CD1c-positive myeloid dendritic cell (primary cell): ENCODE measurements at regions not wholly inside any gene's neighbourhood (a gene's known extent, or its start where the extent isn't known, plus 50 kb on each side); places are given as distances from the start of the nearest gene placed in this dataset.
"Not testable (repeated sequence)": the region's sequence is repeated elsewhere in the genome, so short reads cannot be mapped to it uniquely, and the experiment has no call there.

Source experiments
- DNase-seq: peaks from one replicate; pipeline ENCODE4 v3.0.0-alpha.2; 2016; ENCODE audit errors: extremely low spot score

GRCh38 chr6:10180138-10181074 lies 234.5 kb downstream of the TFAP2A start:
- no peak for DNase-seq

- no peak for DNase-seq
Observed at GRCh38 chr6:10177704-10178103, 237.2 kb downstream of the TFAP2A start.

- no peak for DNase-seq
Observed at GRCh38 chr6:10175362-10175761, 239.5 kb downstream of the TFAP2A start.

GRCh38 chr6:10174761-10175160 lies 240.1 kb downstream of the TFAP2A start:
- no peak for DNase-seq

GRCh38 chr6:10174056-10174455 lies 240.8 kb downstream of the TFAP2A start:
- no peak for DNase-seq

GRCh38 chr6:10171706-10172105 lies 243.2 kb downstream of the TFAP2A start:
- DNase-seq, result not testable (repeated sequence)

GRCh38 chr6:10170816-10171215 lies 244.1 kb downstream of the TFAP2A start:
- DNase-seq, result no peak

GRCh38 chr6:10166031-10166430 lies 248.8 kb downstream of the TFAP2A start:
- peak; percentile 3 for DNase-seq

GRCh38 chr6:10163203-10163962 lies 251.5 kb downstream of the TFAP2A start:
- DNase-seq, result no peak

GRCh38 chr6:10156875-10157274 lies 258.0 kb downstream of the TFAP2A start:
- no peak for DNase-seq

- no peak for DNase-seq
Observed at GRCh38 chr6:10154251-10154650, 260.6 kb downstream of the TFAP2A start.

GRCh38 chr6:10151144-10151915 lies 263.5 kb downstream of the TFAP2A start:
- DNase-seq, result no peak

GRCh38 chr6:10149603-10150002 lies 265.3 kb downstream of the TFAP2A start:
- DNase-seq, result no peak

GRCh38 chr6:10146715-10147451 lies 268.0 kb downstream of the TFAP2A start:
- peak; percentile 9 for DNase-seq

- DNase-seq, result no peak
Observed at GRCh38 chr6:10144772-10145171, 270.1 kb downstream of the TFAP2A start.

- DNase-seq, result no peak
Observed at GRCh38 chr6:10141746-10142443, 273.0 kb downstream of the TFAP2A start.

GRCh38 chr6:10140824-10141223 lies 274.1 kb downstream of the TFAP2A start:
- no peak for DNase-seq

GRCh38 chr6:10140136-10140535 lies 274.7 kb downstream of the TFAP2A start:
- no peak for DNase-seq

- DNase-seq, result no peak
Observed at GRCh38 chr6:10138917-10139316, 276.0 kb downstream of the TFAP2A start.

- no peak for DNase-seq
Observed at GRCh38 chr6:10136636-10137035, 278.2 kb downstream of the TFAP2A start.

- not testable (repeated sequence) for DNase-seq
Observed at GRCh38 chr6:10134185-10134584, 280.7 kb downstream of the TFAP2A start.
